Naive thymus-derived CD4-positive, alpha-beta T cell (primary cell): ENCODE measurements at regions not wholly inside any gene's neighbourhood (a gene's known extent, or its start where the extent isn't known, plus 50 kb on each side); places are given as distances from the start of the nearest gene placed in this dataset.

Experiments used
- ATAC-seq: fragments of 150-1000 bp; cut with Tn5 transposase; 2 replicates; pipeline ENCODE4 v1.10.0; 2021; ENCODE audit warnings: mild to moderate bottlenecking, moderate library complexity
- CTCF ChIA-PET: fragments of 350-600 bp; sonication (Branson Sonifier 250); formaldehyde crosslinking; loops from one replicate; lab custom pipeline; 2021; ENCODE audit warnings: antibody characterized with exemption; lab: Charles Lee
- POLR2A ChIA-PET: fragments of 350-600 bp; sonication (Branson Sonifier 250); formaldehyde crosslinking; loops from one replicate; lab custom pipeline; 2021; ENCODE audit warnings: antibody characterized with exemption, inconsistent platforms; lab: Charles Lee
- DNase-seq, 9 donors: peaks; one replicate each; pipeline versions ENCODE4 v3.0.0 to v3.0.0-alpha.2; 2020 to 2022; ENCODE audit warnings: mixed read lengths in 1 of 9
- H3K27ac ChIP-seq: one replicate; pipeline ENCODE4 v1.7.0; 2013; ENCODE audit warnings: mild to moderate bottlenecking, low read depth, low read length, moderate library complexity
- H3K27me3 ChIP-seq, 2 donors: one replicate each; pipeline ENCODE4 v1.7.0; 2013; ENCODE audit warnings: low read length in 2 of 2, mild to moderate bottlenecking in 2 of 2, moderate library complexity in 2 of 2; ENCODE audit not compliant: control insufficient read depth in 2 of 2, insufficient read depth in 2 of 2
- H3K36me3 ChIP-seq, 3 experiments: 1 replicate in 2 of 3; 2 replicates in 1 of 3; pipeline ENCODE4 v1.7.0; 2013; ENCODE audit warnings: low read length in 3 of 3, mild to moderate bottlenecking in 3 of 3, moderate library complexity in 1 of 3; ENCODE audit not compliant: insufficient read depth in 3 of 3, control insufficient read depth in 2 of 3
- H3K4me1 ChIP-seq, 2 donors: one replicate each; pipeline ENCODE4 v1.7.0; 2013; ENCODE audit warnings: low read length in 2 of 2, mild to moderate bottlenecking in 2 of 2, moderate library complexity in 1 of 2; ENCODE audit not compliant: control insufficient read depth in 2 of 2, insufficient read depth in 2 of 2
- H3K4me3 ChIP-seq: 2 replicates; pipeline ENCODE4 v1.7.0; 2013; ENCODE audit warnings: mild to moderate bottlenecking, low read length
- H3K9me3 ChIP-seq, 3 experiments: 1 replicate in 2 of 3; 2 replicates in 1 of 3; pipeline ENCODE4 v1.7.0; 2013; ENCODE audit warnings: low read length in 3 of 3; ENCODE audit not compliant: control insufficient read depth in 2 of 3
- H3K27ac Mint-ChIP-seq, 9 donors: one replicate each; pipeline ENCODE4 v1.8.0; 2020 to 2022; ENCODE audit warnings: mixed read lengths in 9 of 9, mild to moderate bottlenecking in 8 of 9, moderate library complexity in 5 of 9, inconsistent platforms in 2 of 9
- H3K27me3 Mint-ChIP-seq, 5 donors: one replicate each; pipeline ENCODE4 v1.8.0; 2021 to 2022; ENCODE audit warnings: mixed read lengths in 5 of 5, mild to moderate bottlenecking in 1 of 5
- H3K36me3 Mint-ChIP-seq, 5 donors: one replicate each; pipeline ENCODE4 v1.8.0; 2020 to 2022; ENCODE audit warnings: mixed read lengths in 5 of 5, mild to moderate bottlenecking in 3 of 5, inconsistent platforms in 1 of 5
- H3K4me1 Mint-ChIP-seq, 7 donors: one replicate each; pipeline ENCODE4 v1.8.0; 2020 to 2022; ENCODE audit warnings: mixed read lengths in 7 of 7, mild to moderate bottlenecking in 3 of 7, inconsistent platforms in 1 of 7
- H3K4me3 Mint-ChIP-seq, 10 donors: one replicate each; pipeline ENCODE4 v1.8.0; 2020 to 2022; ENCODE audit warnings: mild to moderate bottlenecking in 10 of 10, mixed read lengths in 10 of 10, moderate library complexity in 6 of 10, inconsistent platforms in 2 of 10
- H3K9me3 Mint-ChIP-seq, 11 donors: one replicate each; pipeline ENCODE4 v1.8.0; 2020 to 2022; ENCODE audit warnings: mixed read lengths in 11 of 11, mild to moderate bottlenecking in 4 of 11, inconsistent platforms in 1 of 11, moderate library complexity in 1 of 11
- intact Hi-C, 2 donors: fragments of 100-400 bp; cut with micrococcal nuclease; formaldehyde crosslinking; loops; one replicate each; pipeline ENCODE4 v1.15.1; 2023

- DNase-seq: no peak
- H3K4me3 ChIP-seq: no peak overlapping the region
- peaks cover 0 to 3% (median 0%) of the 10 kb centered on the region in 5 donors for H3K36me3 Mint-ChIP-seq
- no peak overlapping the region for H3K4me3 Mint-ChIP-seq
- H3K9me3 ChIP-seq: peaks cover 0 to 4% (median 0%) of the 10 kb centered on the region in 3 experiments
- no peak overlapping the region for H3K27ac Mint-ChIP-seq
- CTCF ChIA-PET: no interaction called here
- H3K4me1 ChIP-seq: no peaks in the 10 kb centered on the region
- H3K4me1 Mint-ChIP-seq: no peaks in the 10 kb centered on the region
- H3K27me3 Mint-ChIP-seq: no peaks in the 10 kb centered on the region
- POLR2A ChIA-PET: no interaction called here
- no peak for ATAC-seq
- H3K27ac ChIP-seq: no peak overlapping the region
- peaks cover 0 to 25% (median 11%) of the 10 kb centered on the region in 11 donors for H3K9me3 Mint-ChIP-seq
- intact Hi-C loops: no loop called here
- no peaks in the 10 kb centered on the region for H3K27me3 ChIP-seq
- H3K36me3 ChIP-seq: no peaks in the 10 kb centered on the region
These were observed 421.8 kb downstream of the SPRY2 start for GRCh38 chr13:79919091-79919490.

- no peaks in the 10 kb centered on the region for H3K36me3 Mint-ChIP-seq
- H3K4me1 Mint-ChIP-seq: no peaks in the 10 kb centered on the region
- no peak overlapping the region for H3K4me3 Mint-ChIP-seq
- peaks cover 0 to 4% (median 0%) of the 10 kb centered on the region in 3 experiments for H3K9me3 ChIP-seq
- H3K4me1 ChIP-seq: no peaks in the 10 kb centered on the region
- no peaks in the 10 kb centered on the region for H3K27me3 ChIP-seq
- no peak overlapping the region for H3K4me3 ChIP-seq
- H3K27me3 Mint-ChIP-seq: no peaks in the 10 kb centered on the region
- ATAC-seq (no peak), DNase-seq (no peak)
- intact Hi-C loops: no loop called here
- no peaks in the 10 kb centered on the region for H3K36me3 ChIP-seq
- CTCF ChIA-PET: no interaction called here
- no peak overlapping the region for H3K27ac ChIP-seq
- peaks cover 0 to 24% (median 8%) of the 10 kb centered on the region in 11 donors for H3K9me3 Mint-ChIP-seq
- H3K27ac Mint-ChIP-seq: no peak overlapping the region
- POLR2A ChIA-PET: no interaction called here
These were observed 422.3 kb downstream of the SPRY2 start for GRCh38 chr13:79918620-79919019.

- Histone ChIP-seq H3K36me3 (no peaks in the 10 kb centered on the region), H3K4me1 (no peaks in the 10 kb centered on the region), H3K27ac (no peak overlapping the region), H3K4me3 (no peak overlapping the region), H3K9me3 (peaks cover 0 to 4% (median 0%) of the 10 kb centered on the region in 3 experiments), H3K27me3 (no peaks in the 10 kb centered on the region)
- POLR2A ChIA-PET: no interaction called here
- Mint-ChIP-seq H3K4me3 (no peak overlapping the region), H3K9me3 (peaks cover 0 to 14% (median 4%) of the 10 kb centered on the region in 11 donors), H3K36me3 (no peaks in the 10 kb centered on the region), H3K4me1 (no peaks in the 10 kb centered on the region), H3K27ac (no peak overlapping the region), H3K27me3 (no peaks in the 10 kb centered on the region)
- CTCF ChIA-PET: no interaction called here
- no peak for ATAC-seq
- intact Hi-C loops: no loop called here
- no peak for DNase-seq
These were observed 423.3 kb downstream of the SPRY2 start for GRCh38 chr13:79917628-79918027.

GRCh38 chr13:79915114-79915811 lies 425.7 kb downstream of the SPRY2 start:
- H3K27me3 ChIP-seq: no peaks in the 10 kb centered on the region
- no peaks in the 10 kb centered on the region for H3K9me3 ChIP-seq
- H3K4me3 ChIP-seq: no peak overlapping the region
- no peak overlapping the region for H3K27ac Mint-ChIP-seq
- intact Hi-C loops: no loop called here
- H3K4me3 Mint-ChIP-seq: no peak overlapping the region
- H3K36me3 ChIP-seq: no peaks in the 10 kb centered on the region
- H3K27me3 Mint-ChIP-seq: no peaks in the 10 kb centered on the region
- H3K4me1 ChIP-seq: no peaks in the 10 kb centered on the region
- no peak for ATAC-seq
- H3K27ac ChIP-seq: no peak overlapping the region
- DNase-seq: no peak
- CTCF ChIA-PET: no interaction called here
- POLR2A ChIA-PET: no interaction called here
- no peaks in the 10 kb centered on the region for H3K4me1 Mint-ChIP-seq
- peaks cover 0 to 5% (median 0%) of the 10 kb centered on the region in 11 donors for H3K9me3 Mint-ChIP-seq
- no peaks in the 10 kb centered on the region for H3K36me3 Mint-ChIP-seq

- Histone ChIP-seq H3K4me3 (no peak overlapping the region), H3K9me3 (no peaks in the 10 kb centered on the region), H3K27me3 (no peaks in the 10 kb centered on the region), H3K4me1 (no peaks in the 10 kb centered on the region), H3K27ac (no peak overlapping the region), H3K36me3 (no peaks in the 10 kb centered on the region)
- intact Hi-C loops: no loop called here
- Mint-ChIP-seq H3K27me3 (no peaks in the 10 kb centered on the region), H3K4me3 (no peak overlapping the region), H3K4me1 (no peaks in the 10 kb centered on the region), H3K27ac (no peak overlapping the region), H3K9me3 (peaks cover 0 to 5% (median 0%) of the 10 kb centered on the region in 11 donors), H3K36me3 (no peaks in the 10 kb centered on the region)
- CTCF ChIA-PET: no interaction called here
- DNase-seq: no peak
- ATAC-seq: no peak
- POLR2A ChIA-PET: no interaction called here
These were observed 427.6 kb downstream of the SPRY2 start for GRCh38 chr13:79913141-79913827.

- H3K27me3 Mint-ChIP-seq: no peaks in the 10 kb centered on the region
- H3K27me3 ChIP-seq: no peaks in the 10 kb centered on the region
- no peak for DNase-seq
- no peak for ATAC-seq
- no peak overlapping the region for H3K27ac Mint-ChIP-seq
- H3K9me3 Mint-ChIP-seq: peaks cover 0 to 1% (median 0%) of the 10 kb centered on the region in 11 donors
- no peaks in the 10 kb centered on the region for H3K36me3 Mint-ChIP-seq
- ChIA-PET POLR2A (no interaction called here), CTCF (no interaction called here)
- intact Hi-C loops: no loop called here
- no peaks in the 10 kb centered on the region for H3K4me1 ChIP-seq
- no peaks in the 10 kb centered on the region for H3K4me1 Mint-ChIP-seq
- H3K36me3 ChIP-seq: no peaks in the 10 kb centered on the region
- no peak overlapping the region for H3K4me3 Mint-ChIP-seq
- no peak overlapping the region for H3K4me3 ChIP-seq
- no peaks in the 10 kb centered on the region for H3K9me3 ChIP-seq
- H3K27ac ChIP-seq: no peak overlapping the region
These were observed 428.5 kb downstream of the SPRY2 start for GRCh38 chr13:79912403-79912802.
